HG02588 (cell line): ENCODE measurements at regions not wholly inside any gene's neighbourhood (a gene's known extent, or its start where the extent isn't known, plus 50 kb on each side); places are given as distances from the start of the nearest gene placed in this dataset.
A peak's percentile ranks its signal among the peaks of the same experiment; 100 is the strongest.
"Not testable (repeated sequence)": the region's sequence is repeated elsewhere in the genome, so short reads cannot be mapped to it uniquely, and the experiment has no call there.

Source experiments
- ATAC-seq: cut with Tn5 transposase; IDR thresholded peaks from one replicate; pipeline ENCODE4 v1.9.1; 2021; ENCODE audit warnings: mild to moderate bottlenecking, moderate library complexity; ENCODE audit not compliant: unreplicated experiment

DNA sequence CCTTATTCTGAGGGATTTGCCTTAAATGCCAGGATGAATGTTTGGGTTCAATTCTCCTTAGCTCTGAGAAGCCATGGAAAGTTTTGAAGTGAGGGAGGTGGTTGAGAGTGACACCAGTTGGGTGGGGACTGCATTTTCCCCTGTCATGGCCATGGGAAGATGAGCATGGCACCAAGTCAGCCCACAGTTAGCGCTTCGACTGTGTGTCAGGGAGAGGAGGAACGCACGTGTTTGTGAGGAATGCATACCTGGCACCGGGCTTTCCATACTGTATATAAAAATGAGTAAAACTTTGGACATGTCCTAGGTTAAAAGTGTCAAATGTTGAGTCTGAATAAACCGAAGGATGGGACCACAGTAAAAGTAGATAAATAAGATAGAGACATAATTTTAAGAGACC lies 187.5 kb upstream of the KL start:
- no peak for ATAC-seq

DNA sequence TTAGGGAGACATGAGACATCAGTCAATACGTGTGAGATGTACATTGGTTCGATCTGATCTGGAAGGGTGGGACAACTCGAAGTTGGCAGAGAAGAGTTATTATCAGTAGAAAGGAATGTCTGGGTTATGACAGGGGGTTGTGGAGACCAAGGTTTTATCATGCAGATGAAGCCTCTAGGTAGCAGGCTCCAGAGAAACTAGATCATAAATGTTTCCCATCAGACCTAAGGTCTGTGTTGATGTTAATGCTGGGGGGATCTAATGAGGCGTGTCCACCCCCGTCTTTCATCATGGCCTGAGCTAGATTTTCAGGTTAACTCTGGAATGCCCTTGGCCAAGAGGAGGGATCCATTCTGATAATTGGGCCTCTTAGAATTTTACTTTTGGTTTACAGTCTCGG lies 187.0 kb upstream of the KL start:
- ATAC-seq: no peak

DNA sequence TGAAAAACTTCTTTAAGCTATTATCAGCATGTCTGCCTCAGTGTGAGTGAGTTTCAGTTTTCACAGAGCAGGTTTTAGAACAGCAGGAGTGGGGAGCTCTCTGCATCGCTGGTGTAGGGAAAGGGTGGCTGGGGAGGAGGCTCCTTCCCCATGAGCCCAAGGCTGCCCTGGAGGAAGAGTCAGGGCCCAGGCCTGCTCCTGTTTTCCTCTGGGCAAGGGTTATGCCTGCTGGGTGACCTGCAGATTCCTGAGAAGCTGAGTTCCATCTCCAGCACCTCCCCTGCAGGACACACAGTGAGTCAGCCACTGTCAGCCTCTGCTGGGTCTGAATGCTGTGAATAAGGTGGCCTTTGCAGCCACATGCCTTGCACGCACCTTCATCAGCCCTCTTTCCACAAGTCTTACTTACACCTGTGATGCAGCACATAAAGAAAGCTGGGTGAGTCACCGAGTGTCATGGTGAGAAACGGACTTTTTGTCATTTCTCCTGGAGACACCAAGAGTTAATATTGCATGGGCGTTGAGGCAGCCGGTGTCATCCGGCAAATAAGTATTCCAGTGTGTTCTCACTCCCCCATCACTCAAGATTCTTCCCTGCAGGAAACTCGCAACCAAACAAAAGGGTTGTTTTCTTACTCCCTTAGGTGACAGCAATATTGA lies 186.4 kb upstream of the KL start:
- no peak for ATAC-seq

DNA sequence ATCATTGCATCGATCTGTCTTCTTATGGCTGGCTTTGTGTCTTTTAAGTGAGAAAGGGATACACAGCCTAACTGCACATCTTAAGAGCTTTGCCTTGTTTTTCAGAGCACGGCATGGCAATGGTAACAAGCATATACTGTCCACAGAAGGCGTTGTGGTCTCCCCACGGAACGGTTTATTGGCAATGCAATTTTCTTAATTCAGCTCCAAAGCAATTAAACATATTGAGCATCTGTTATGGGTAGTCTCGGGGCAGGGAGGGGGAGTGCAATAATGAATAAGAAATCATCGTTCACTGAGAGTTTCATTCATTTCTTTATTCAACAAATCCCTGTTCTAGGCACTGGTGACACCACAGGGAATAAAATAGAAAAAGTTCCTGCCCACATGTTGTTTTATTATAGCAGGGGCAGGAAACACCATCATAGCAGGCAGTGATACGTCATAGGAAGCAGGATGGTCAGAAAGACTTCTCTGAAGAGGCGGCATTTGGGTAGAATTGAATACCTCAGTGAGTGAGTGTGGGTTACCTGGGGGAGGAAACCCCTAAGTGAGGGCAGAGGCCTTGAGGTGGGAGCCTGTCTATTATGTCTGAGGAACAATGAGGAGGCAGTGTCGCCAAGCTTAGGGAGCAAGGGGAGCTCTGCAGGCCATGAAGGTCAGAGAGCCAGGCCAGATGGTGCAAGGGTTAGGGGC lies 185.7 kb upstream of the KL start:
- no peak for ATAC-seq

DNA sequence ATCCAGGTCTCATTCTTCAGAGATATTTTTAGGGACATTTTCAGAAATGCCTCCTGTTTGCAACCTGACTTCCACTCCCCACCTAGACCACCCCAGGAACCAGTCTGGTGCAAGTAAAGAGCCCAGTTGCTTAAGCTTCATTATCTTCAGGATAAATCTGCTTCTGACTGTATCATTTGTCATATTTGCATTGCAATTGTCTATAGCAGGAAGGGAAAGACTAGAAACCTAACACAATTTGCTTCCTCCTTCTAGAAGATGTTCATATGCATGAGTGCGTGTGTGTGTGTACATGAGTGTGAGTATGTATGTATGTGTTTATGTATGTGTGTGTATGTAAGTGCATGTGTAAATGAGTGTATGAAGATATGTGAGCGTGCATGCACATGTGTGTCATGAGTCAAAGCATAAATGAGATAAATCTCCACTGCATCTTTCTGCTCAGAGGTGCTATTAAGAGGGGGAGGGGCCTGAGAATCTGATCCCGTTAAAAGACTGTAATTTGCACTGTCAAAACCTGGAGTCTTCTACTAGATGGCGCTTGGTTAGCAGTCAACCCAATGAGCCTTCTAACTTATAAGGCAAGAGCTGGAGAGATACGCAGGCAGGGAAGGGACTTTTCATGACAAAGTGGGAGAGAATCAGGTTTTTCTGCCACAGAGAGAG lies 178.8 kb upstream of the KL start:
- ATAC-seq: no peak

DNA sequence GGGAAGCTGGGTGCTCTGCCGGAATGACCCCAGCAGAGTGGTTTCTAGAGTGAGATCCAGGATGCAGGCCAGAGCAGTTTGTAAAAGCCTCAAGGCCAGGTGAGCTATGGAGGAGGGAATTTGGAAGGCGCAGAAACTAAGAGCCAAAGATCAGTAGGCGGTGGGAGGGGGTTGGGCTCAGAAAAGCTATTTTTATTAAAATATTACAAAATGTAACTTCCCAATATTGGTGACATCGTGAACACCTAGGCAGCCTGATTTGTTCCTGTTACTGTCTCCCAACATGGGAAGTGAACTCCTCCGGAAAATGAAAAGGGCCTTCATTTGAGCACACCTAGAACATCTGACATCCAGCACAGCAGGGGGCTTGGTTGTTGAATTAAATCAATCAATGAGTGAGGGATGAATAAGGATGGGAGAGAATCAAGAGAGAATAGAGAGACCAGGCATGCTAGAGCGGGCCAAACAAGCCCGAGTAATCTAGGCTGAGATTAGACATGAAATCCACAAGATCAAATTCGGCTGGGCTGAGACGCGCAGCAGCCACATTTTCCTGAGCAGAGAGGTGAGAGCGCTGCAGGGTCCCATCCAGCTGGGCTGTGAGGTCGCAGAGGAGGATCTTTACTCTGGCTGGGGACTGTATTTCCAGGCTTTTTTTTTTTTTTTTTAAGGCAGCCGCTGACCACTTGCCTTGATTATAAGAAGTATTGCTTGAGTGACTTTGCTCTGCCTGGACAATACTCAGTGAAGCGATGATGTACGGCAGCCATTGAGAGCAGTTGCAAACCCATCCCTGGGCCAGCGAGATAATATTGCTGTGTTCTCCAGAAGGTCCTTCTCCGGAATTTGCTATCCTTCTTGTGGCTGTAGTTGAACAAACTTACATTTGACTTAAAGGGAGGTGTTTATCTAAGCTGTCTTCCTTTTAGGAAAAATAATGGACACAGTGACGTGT lies 178.0 kb upstream of the KL start:
- ATAC-seq: no peak

DNA sequence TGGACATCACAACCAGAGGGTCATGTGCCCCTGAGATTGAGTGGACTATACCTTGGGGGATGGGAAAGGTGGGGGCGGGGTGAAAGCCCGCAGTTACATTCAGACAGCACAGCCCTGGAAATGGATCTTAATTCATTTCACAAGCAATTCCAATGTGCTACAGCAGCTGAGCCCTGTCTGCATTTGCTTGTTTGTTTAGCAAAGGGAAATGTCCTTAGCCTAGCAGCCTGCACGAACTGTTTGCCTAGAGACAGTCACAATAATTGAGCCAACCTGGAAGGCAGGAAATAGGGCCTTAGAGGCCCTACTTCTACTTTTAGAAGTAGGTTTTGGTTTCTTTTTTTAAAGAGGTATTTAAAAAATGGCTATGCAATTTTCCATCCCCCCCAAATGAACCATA lies 177.3 kb upstream of the KL start:
- peak; percentile 58 for ATAC-seq

DNA sequence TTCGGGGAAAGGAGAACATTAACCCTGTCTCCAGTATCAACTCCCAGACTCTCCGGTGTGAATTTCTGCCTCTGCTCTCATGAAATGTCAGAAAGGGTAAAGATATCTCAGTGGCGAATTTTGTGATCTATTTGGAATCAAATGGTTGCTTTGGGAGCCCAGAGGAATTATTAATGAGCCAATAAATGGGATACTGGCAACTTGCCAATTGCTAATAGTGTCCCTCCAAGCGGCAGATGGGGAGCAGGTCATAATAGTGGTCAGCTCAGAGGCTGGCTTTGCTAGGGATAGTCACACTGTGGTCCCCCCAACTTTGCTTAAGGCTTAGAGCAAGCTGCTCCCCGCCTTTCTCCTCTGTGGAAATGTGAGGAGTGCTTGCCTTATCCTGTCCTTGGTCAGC lies 176.1 kb upstream of the KL start:
- no peak for ATAC-seq

DNA sequence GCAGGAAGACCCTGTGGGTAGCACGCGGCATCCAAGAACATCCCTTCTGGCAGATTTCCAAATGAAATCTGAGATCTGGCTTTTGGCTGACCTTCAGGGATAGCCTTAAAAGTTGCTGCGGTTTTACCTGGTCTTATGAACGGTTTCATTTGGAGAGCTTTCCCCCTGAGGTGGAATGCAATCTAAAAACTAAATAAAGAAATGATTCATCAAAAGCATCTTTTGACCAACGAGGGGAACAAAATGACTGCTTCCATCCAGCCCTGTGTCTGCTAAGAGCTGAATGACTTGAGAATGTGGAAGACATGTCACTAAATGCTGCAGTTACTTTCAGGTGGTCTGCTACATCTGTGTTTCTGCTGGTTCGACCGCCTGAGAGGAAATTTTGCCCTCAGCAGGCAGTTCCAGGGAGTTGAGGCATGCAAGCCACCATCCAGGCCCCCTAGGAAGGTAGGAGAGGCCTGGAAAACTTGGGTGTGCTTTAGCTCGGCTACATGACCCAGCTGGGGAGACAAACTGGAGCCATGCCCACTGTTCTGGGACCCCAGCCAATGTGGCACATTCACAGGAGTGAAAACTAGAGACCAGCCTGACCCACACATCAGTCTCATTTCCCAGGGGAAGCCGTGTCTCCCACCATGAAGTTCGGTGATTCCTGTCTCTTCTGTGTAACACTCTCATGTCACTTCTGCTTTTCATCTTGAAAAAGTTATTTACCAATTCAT lies 175.1 kb upstream of the KL start:
- ATAC-seq: no peak

DNA sequence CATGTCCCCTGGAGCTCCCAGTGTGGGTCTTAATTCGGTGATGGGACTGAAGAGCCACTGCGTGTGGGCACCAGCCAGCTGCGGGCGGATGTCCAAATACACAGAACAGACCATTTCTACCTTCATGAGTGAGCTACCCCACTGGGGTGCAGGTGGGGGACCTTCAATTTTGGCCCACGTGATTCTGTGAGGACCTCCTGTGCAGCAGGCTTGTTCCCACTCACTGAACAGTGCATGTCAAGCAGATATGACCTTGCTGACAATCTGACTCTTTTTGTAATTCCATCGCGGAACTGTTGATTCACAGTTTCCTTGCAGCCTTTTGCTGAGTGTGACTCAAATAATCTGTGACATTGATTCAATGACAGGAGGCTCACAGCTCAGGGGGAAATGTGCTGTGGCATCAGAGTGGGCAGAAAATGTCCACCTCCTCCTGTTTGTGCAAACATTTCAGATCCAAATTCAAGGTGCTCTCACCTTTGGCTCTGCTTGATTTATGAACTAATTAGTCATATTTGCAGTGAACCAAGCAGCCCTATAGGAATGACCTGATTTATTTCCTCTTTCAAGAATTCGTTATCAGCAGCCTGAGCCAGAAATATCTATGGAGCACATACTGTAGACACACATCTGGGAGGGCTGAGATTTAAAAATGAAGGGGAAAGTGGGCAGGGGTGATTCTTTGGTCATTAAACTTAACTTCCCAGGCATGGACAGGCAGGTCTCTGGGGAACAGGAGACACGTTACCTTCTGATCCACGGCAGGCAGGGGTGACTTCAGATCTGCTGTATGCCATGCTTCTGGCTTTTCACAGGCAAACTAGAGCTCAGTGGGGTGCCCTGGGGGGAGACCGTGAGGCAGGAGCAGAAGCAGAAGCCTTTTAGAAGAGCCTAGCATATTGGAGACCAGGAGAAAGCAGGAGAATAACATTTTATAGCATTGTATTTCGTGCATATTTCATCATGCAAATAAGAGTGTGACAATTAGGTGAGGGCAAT lies 170.0 kb upstream of the KL start:
- no peak for ATAC-seq

DNA sequence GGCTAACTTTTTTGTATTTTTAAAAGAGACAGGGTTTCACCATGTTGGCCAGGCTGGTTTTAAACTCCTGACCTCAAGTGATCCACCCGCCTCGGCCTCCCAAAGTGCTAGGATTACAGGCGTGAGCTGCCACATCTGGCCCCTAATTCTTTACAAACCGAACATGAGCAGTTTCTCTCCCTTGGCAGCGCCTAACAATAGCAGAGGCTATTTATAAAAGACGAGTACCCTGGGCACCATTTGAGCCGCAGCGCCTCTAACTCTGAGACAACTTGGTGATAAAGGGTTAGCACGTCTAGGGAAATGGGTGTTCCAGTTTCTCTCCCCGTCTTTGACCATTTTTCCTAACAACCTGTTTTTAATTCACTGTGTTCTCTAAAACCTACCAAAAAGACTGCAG lies 168.2 kb upstream of the KL start:
- ATAC-seq: not testable (repeated sequence)

DNA sequence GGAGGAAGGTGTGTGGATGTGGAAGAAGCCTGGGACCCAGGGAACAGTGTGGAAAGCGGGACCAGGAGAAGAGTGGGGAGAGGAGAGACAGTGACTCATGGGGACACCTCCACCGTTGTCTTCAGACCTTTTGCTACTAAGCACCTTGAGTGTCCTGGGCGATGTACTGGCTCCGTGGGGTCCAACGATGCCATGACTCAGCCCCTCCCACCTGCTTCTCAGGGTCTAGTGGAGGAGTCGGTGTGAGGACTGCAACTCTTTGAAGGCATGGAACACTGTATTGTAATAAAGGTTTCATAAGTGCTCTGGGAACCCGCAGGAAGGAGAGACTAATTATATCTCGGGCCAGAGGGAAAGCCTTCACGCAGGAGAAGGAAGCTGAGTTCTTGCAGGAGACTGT lies 166.9 kb upstream of the KL start:
- no peak for ATAC-seq

DNA sequence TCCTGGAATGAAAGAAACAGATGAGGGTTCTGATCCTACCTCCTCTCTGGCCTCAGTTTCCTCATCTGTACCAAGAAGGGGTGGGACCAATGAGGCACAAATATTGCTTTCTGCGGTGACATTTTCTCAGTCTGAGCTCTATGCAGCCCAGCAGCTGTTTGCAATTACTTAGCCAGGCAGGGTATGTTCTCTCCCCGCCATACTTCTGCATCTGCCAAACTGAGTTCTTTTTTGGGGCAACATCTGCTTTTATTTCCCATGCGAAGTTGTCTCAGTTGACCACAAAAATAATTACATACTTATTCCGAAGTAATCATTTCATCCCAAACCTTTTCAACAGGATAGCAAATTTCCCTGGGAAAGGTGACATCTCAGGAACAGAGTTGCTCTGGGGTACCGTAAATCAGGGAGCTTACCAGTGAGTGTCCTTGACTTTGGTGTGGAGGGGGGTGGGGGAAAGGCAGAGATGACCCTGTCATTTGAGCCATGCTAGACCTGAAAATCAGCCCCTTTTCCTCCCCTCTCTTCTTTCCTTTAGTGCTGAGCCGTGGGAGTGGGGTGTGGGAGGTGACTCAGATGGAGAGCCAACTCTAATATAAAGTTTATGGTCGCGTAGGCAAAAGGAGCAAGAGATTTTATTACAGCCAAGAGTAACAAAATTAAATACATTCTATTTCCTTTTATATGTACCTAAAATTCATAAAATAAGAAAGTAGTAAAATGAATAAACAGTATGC lies 165.7 kb upstream of the KL start:
- no peak for ATAC-seq

DNA sequence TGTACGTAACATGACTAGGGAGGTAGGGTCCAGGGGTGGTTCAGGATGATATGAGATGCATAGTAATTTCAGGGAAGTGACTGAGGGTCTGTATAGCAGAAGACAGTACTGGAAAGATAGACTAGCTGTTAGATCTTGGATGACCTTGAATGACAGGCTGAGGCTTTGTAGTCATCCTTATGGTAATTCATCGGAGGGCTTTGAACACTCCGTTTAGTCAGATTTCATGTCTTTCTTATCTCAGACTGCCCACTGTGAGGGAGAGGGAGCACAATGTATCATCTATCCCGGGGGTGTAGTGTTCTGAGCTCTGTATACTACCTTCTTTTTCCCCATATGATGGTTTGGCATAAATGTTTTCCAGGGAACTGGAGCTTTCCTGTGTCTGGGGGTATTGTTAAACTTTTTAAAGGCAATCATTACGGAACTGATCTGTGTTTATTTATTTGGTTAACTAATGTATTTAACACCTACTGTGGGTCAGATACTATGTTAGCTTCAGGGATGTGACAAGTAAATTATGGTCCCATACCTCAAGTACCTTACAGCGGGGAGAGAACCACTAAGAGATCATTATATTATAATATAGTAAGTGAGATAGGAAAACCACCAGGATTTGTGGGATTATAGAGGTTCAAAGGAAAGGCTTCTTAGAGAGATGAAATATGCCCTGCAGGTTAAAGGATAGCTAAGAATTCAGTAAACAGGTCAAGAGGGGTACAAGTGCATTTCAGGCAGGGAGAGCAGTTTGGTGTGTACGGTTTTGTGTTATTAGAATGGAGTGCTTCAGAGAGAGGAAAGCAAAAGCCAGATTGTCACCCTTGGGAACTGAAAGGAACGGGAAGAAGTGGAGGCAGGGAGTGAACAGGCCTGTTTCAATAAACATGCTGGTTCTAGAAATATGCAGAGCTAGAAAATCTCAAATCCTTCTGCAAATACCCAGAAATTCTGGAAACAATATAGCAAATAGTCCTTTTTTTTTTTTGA lies 164.8 kb upstream of the KL start:
- no peak for ATAC-seq

DNA sequence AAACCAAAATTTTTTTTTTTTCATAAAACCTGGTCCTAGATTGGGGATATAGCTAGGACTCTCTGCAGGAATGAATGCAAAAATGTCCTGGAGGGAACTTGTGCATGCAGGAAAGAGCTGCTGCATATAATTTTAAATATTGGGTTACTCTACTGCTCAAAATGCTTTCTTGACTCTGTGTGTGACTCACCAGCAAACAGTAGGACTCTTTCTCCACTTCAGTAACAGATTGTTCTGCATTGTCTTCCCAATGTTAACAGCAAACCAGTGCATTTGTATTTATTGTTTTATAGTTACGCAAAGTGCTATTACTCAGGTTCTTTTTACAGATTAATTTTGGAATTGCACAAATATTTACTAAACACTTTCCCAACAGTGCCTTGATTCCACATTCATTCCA lies 163.7 kb upstream of the KL start:
- ATAC-seq: no peak

DNA sequence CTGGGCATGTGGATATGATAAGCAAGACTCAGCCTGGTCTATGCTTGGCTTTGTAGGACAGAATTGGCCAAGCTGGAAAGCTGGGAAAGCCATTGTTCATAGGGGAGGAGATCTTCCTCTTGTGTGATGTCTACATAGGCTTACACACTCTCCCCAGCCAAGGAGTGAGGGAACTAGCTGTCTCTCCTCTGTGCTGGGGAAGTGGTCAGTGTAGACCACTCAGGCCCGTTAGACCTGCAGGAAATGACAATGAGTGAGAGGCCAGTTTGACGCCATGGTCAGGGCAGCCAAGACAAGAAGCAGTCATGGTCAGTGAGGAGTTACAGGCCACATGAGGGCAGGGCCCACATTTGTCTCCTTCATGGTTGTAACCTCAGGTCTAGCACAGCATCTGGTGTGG lies 159.1 kb upstream of the KL start:
- ATAC-seq: no peak

DNA sequence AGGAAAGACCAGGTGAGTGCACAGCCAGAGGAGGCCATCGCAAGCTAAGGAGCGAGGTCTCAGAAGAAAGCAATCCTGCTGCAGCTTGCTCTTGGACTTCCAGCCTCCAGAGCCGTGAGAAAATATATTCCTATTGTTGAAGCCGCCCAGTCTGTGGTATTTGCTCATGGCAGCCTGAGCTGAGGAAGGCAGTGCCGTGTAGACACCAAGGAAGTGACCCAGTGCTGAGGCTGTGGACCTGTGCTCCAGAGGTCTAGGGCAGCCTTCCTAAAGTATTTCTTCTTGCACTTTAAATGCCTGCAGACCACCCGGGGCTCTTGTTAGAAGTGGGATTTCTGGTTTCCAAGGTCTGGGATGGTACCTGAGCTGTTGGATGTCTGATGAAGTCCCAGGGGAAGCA lies 158.5 kb upstream of the KL start:
- no peak for ATAC-seq
